ENCODE measurements at regions not wholly inside any gene's neighbourhood (a gene's known extent, or its start where the extent isn't known, plus 50 kb on each side); places are given as distances from the start of the nearest gene placed in this dataset.

DNA sequence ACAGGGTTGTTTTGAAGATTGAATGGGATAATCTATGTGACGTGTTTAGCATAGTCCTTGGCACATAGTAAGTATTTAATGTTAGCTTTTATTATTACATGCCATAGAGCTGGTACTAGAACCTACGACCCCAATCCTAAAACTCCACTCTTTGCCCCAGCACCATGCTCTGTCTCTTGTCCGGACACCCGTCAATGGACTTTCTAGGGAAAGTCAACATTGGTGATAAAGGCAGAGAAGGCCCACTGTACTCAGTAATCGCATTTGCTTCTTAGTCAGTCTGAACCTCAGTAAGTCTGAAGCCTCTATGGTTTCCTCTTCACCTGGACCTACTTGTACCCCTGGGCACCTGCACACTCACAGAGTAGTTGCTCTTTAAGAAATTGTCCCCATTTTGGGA is 153.1 kb upstream of the PRMT8 start:
- TF ChIP-seq, protein P1, sequence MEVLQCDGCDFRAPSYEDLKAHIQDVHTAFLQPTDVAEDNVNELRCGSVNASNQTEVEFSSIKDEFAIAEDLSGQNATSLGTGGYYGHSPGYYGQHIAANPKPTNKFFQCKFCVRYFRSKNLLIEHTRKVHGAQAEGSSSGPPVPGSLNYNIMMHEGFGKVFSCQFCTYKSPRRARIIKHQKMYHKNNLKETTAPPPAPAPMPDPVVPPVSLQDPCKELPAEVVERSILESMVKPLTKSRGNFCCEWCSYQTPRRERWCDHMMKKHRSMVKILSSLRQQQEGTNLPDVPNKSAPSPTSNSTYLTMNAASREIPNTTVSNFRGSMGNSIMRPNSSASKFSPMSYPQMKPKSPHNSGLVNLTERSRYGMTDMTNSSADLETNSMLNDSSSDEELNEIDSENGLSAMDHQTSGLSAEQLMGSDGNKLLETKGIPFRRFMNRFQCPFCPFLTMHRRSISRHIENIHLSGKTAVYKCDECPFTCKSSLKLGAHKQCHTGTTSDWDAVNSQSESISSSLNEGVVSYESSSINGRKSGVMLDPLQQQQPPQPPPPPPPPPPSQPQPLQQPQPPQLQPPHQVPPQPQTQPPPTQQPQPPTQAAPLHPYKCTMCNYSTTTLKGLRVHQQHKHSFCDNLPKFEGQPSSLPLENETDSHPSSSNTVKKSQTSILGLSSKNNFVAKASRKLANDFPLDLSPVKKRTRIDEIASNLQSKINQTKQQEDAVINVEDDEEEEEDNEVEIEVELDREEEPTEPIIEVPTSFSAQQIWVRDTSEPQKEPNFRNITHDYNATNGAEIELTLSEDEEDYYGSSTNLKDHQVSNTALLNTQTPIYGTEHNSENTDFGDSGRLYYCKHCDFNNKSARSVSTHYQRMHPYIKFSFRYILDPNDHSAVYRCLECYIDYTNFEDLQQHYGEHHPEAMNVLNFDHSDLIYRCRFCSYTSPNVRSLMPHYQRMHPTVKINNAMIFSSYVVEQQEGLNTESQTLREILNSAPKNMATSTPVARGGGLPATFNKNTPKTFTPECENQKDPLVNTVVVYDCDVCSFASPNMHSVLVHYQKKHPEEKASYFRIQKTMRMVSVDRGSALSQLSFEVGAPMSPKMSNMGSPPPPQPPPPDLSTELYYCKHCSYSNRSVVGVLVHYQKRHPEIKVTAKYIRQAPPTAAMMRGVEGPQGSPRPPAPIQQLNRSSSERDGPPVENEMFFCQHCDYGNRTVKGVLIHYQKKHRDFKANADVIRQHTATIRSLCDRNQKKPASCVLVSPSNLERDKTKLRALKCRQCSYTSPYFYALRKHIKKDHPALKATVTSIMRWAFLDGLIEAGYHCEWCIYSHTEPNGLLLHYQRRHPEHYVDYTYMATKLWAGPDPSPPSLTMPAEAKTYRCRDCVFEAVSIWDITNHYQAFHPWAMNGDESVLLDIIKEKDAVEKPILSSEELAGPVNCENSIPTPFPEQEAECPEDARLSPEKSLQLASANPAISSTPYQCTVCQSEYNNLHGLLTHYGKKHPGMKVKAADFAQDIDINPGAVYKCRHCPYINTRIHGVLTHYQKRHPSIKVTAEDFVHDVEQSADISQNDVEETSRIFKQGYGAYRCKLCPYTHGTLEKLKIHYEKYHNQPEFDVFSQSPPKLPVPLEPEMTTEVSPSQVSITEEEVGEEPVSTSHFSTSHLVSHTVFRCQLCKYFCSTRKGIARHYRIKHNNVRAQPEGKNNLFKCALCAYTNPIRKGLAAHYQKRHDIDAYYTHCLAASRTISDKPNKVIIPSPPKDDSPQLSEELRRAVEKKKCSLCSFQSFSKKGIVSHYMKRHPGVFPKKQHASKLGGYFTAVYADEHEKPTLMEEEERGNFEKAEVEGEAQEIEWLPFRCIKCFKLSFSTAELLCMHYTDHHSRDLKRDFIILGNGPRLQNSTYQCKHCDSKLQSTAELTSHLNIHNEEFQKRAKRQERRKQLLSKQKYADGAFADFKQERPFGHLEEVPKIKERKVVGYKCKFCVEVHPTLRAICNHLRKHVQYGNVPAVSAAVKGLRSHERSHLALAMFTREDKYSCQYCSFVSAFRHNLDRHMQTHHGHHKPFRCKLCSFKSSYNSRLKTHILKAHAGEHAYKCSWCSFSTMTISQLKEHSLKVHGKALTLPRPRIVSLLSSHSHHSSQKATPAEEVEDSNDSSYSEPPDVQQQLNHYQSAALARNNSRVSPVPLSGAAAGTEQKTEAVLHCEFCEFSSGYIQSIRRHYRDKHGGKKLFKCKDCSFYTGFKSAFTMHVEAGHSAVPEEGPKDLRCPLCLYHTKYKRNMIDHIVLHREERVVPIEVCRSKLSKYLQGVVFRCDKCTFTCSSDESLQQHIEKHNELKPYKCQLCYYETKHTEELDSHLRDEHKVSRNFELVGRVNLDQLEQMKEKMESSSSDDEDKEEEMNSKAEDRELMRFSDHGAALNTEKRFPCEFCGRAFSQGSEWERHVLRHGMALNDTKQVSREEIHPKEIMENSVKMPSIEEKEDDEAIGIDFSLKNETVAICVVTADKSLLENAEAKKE (CRISPR knock-in tag; IDR thresholded peaks at IDR 0.05) = no peak
- TF ChIP-seq POLR2AphosphoS5 (IDR thresholded peaks at IDR 0.05; ENCODE audit: low read depth) (no peak), JUNB (IDR thresholded peaks at IDR 0.05; ENCODE audit: unreplicated experiment) (no peak), EZH2phosphoT487 (IDR thresholded peaks at IDR 0.05; ENCODE audit: unreplicated experiment) (no peak), ETS1 (IDR thresholded peaks at IDR 0.05) (no peak), CTCF (conservative IDR thresholded peaks at IDR 0.05; ENCODE audit: low read depth in 2 of 2) (no peak), ZNF114 (CRISPR knock-in tag; IDR thresholded peaks at IDR 0.05) (no peak), EZH2 (IDR thresholded peaks at IDR 0.05; ENCODE audit: low read depth, unreplicated experiment) (no peak), ZNF331 (CRISPR knock-in tag; IDR thresholded peaks at IDR 0.05; ENCODE audit: low read depth) (no peak), REST (IDR thresholded peaks at IDR 0.05; ENCODE audit: unreplicated experiment) (no peak), NANOG (IDR thresholded peaks at IDR 0.05; ENCODE audit: borderline replicate concordance) (no peak), CREB1 (CRISPR knock-in tag; IDR thresholded peaks at IDR 0.05; ENCODE audit: low read depth) (no peak), STAT1 (IDR thresholded peaks at IDR 0.05; ENCODE audit: unreplicated experiment) (no peak)
- Histone ChIP-seq H3K79me2 (replicated peaks; ENCODE audit: insufficient read depth) (no peaks in the 10 kb centered on the region), H3K9me2 (ENCODE audit: insufficient read depth) (no peaks in the 10 kb centered on the region), H3K4me3 (no peak overlapping the region), H3K36me3 (ENCODE audit: insufficient read depth) (no peaks in the 10 kb centered on the region), H3K4me1 (ENCODE audit: insufficient read depth) (peaks cover 15% of the 10 kb centered on the region), H2AFZ (no peak overlapping the region), H3K27ac (ENCODE audit: low read depth) (no peak overlapping the region), H3F3A (replicated peaks; ENCODE audit: low read depth) (no peaks in the 10 kb centered on the region), H3K27me3 (ENCODE audit: insufficient read depth) (no peaks in the 10 kb centered on the region), H4K20me1 (replicated peaks; ENCODE audit: insufficient read depth) (no peaks in the 10 kb centered on the region), H3K4me2 (no peak overlapping the region)
- no peaks in the 10 kb centered on the region; the same call in 2 of the 3 replicates for H3K36me3 Mint-ChIP-seq (ENCODE audit: low read depth)
- H3K27me3 Mint-ChIP-seq (ENCODE audit: insufficient read depth, low read depth, poor library complexity) = peaks cover 12% of the 10 kb centered on the region
- no peak overlapping the region for H3K4me3 Mint-ChIP-seq
- no peak for DNase-seq (ENCODE audit: low spot score)
- ATAC-seq = no peak
- no peak overlapping the region for H3K27ac Mint-ChIP-seq
- H3K9me3 Mint-ChIP-seq = no peaks in the 10 kb centered on the region; the same call in 2 of the 3 replicates
- peaks cover 38% of the 10 kb centered on the region for H3K4me1 Mint-ChIP-seq

All from GM23338 (cell line).